ENCODE measurements at regions not wholly inside any gene's neighbourhood (a gene's known extent, or its start where the extent isn't known, plus 50 kb on each side); places are given as distances from the start of the nearest gene placed in this dataset.

DNA sequence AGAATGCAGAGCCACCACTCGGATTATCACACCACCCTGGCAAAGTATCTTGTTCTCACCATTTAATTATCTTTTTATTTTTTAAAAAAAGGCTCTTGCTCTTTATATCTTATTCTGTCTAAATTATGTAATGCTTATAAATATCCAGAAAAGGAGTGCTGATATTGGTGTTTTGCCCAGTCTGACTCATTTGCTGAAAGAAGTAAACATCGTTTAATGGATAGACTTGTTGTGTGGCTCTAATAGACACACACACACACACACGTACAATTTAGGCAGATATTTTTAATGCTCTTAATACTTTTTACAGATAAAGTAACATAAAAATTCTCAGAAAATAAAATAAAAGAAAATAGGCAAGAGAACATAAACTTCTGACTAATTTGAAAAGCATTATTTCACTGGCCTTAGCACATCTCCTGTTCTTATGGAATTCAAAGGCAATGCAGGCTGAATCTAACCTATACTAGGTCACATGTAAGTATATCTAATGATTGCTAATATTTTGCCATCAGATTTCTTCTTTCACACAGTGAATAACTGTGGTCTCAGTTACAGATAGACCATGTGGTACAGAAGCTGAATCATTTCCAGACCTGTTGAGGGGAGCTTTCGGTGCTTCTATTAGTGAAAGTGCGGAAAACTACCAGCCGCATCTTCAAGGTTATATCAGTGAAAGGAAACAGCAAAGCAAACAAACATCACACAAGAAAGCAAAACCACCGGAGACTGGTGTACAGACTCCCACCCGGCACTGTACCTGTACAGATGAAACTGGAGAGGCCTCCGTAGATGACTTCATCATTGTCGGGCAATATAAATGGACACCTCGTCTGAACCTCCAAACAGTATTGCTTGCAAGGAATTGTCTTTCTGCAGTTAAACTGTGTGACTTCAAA, 642.1 kb upstream of the ARGLU1 start:
- H3K36me3 ChIP-seq = no peaks in the 10 kb centered on the region
- no peaks in the 10 kb centered on the region for H3K9me3 ChIP-seq (ENCODE audit: severe bottlenecking)
- no peak overlapping the region for H3K4me3 ChIP-seq (ENCODE audit: low read depth, low read length)
- H3K27ac ChIP-seq = no peak overlapping the region
- no peak for DNase-seq
- TF ChIP-seq, protein P1, sequence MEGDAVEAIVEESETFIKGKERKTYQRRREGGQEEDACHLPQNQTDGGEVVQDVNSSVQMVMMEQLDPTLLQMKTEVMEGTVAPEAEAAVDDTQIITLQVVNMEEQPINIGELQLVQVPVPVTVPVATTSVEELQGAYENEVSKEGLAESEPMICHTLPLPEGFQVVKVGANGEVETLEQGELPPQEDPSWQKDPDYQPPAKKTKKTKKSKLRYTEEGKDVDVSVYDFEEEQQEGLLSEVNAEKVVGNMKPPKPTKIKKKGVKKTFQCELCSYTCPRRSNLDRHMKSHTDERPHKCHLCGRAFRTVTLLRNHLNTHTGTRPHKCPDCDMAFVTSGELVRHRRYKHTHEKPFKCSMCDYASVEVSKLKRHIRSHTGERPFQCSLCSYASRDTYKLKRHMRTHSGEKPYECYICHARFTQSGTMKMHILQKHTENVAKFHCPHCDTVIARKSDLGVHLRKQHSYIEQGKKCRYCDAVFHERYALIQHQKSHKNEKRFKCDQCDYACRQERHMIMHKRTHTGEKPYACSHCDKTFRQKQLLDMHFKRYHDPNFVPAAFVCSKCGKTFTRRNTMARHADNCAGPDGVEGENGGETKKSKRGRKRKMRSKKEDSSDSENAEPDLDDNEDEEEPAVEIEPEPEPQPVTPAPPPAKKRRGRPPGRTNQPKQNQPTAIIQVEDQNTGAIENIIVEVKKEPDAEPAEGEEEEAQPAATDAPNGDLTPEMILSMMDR (IDR thresholded peaks at IDR 0.05; ENCODE audit: low read depth, low read length) = no peak
- H3K27me3 ChIP-seq (ENCODE audit: insufficient read depth, low read depth, severe bottlenecking) = peaks cover 2% of the 10 kb centered on the region

GRCh38 chr13:107208889-107209288, 641.0 kb upstream of the ARGLU1 start:
- Histone ChIP-seq H3K27ac (no peak overlapping the region), H3K27me3 (ENCODE audit: insufficient read depth, low read depth, severe bottlenecking) (peaks cover 2% of the 10 kb centered on the region), H3K36me3 (no peaks in the 10 kb centered on the region), H3K9me3 (ENCODE audit: severe bottlenecking) (no peaks in the 10 kb centered on the region), H3K4me3 (ENCODE audit: low read depth, low read length) (no peak overlapping the region)
- TF ChIP-seq, protein P1 (IDR thresholded peaks at IDR 0.05; ENCODE audit: low read depth, low read length) = no peak
- DNase-seq = no peak

DNA sequence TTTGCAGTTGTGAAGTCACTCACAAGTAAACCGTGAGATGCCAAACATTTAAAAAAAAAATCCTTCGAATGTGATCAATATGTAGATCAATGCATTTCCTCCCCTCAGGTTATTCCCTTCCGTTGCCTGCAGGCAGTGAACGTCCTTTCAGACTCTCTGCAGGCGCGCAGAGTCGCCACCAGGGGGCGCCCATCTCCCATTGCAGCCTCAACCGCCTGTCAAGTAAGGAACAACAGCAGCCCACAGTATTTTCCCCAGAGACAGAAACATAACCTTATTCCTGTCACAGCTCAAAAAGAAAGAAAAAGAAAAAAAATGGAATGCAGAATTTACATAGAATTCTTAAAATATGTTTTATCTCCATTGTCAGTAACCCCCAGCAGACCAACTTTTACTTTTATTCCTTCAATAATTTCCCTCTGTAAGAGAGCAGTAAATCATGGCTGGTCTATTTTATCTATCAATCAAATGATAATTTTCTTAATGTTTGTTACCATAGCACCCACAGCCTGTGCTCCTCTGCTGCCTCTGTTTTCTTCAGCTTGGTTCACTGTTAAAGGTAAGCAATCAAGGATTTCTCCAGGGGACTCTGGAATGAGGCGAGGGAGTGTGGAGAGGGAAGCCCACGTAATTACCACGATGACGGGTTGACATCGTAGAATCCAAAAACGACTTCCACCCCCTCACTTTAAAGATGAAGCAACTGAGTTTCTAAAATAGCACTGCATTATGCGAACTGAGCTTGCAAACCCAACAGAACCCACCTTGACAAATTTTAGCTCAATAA, 637.6 kb upstream of the ARGLU1 start:
- Histone ChIP-seq H3K4me3 (ENCODE audit: low read depth, low read length) (no peak overlapping the region), H3K27me3 (ENCODE audit: insufficient read depth, low read depth, severe bottlenecking) (no peaks in the 10 kb centered on the region), H3K27ac (no peak overlapping the region), H3K9me3 (ENCODE audit: severe bottlenecking) (no peaks in the 10 kb centered on the region), H3K36me3 (no peaks in the 10 kb centered on the region)
- TF ChIP-seq, protein P1 (IDR thresholded peaks at IDR 0.05; ENCODE audit: low read depth, low read length) = peak; percentile 96
- peak; percentile 87 for DNase-seq

GRCh38 chr13:107203146-107203847, 635.4 kb upstream of the ARGLU1 start:
- DNase-seq = peak; percentile 67
- Histone ChIP-seq H3K36me3 (no peaks in the 10 kb centered on the region), H3K9me3 (ENCODE audit: severe bottlenecking) (no peaks in the 10 kb centered on the region), H3K27ac (no peak overlapping the region), H3K4me3 (ENCODE audit: low read depth, low read length) (no peak overlapping the region), H3K27me3 (ENCODE audit: insufficient read depth, low read depth, severe bottlenecking) (no peaks in the 10 kb centered on the region)
- TF ChIP-seq, protein P1 (IDR thresholded peaks at IDR 0.05; ENCODE audit: low read depth, low read length) = peak; percentile 94

DNA sequence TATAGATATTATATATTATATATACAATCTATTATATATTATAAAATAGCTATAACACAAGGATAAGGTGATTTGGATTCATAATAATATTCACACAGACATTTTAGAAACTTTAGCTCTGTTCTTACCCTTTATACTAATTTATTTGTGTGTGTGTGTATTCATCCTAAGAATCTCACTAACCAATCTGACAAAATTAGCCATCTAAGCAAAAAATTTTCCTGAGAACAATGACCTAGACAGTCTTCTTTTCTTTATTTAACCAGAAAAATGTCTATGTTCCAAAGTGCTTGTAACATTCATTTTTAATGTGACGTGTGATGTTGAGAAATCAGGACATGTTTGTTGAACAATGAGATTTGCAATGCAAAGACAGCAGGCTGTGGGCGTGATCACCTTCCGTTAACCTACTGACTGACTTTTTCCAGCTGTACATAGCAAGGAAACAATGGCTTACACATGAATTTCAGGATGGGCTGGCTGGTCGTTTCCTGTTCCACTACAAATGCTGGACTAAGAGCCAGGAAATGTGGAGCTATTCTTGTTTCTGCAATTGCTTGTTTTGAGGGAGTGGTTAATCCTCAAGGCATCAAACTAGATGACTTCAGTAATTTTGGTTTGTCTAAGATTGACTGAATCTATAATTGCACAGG, 634.6 kb upstream of the ARGLU1 start:
- H3K36me3 ChIP-seq = no peaks in the 10 kb centered on the region
- no peak for DNase-seq
- no peak overlapping the region for H3K27ac ChIP-seq
- H3K9me3 ChIP-seq (ENCODE audit: severe bottlenecking) = no peaks in the 10 kb centered on the region
- TF ChIP-seq, protein P1 (IDR thresholded peaks at IDR 0.05; ENCODE audit: low read depth, low read length) = no peak
- no peak overlapping the region for H3K4me3 ChIP-seq (ENCODE audit: low read depth, low read length)
- no peaks in the 10 kb centered on the region for H3K27me3 ChIP-seq (ENCODE audit: insufficient read depth, low read depth, severe bottlenecking)

Data from WERI-Rb-1 (cell line).